ENCODE measurements at regions not wholly inside any gene's neighbourhood (a gene's known extent, or its start where the extent isn't known, plus 50 kb on each side); places are given as distances from the start of the nearest gene placed in this dataset.

DNA sequence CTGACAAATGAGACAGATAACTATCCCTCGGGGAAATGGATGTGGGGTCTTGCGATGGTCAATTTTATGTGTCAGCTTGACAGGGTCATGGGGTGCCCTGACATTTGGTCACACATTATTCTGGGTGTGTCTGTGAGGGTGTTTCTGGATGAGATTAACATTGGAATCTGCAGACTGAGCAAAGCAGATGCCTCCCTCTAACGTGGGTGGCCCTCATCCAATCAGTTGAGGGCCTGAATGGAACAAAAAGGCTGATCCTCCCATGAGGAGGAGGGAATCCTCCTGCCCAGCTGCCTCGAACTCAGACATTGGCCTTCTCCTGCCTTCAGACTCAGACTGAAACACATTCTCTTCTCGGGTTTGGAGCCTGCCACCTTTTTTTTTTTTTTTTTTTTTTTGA lies 69.0 kb downstream of the MINAR1 start:
- TF ChIP-seq, protein P1, sequence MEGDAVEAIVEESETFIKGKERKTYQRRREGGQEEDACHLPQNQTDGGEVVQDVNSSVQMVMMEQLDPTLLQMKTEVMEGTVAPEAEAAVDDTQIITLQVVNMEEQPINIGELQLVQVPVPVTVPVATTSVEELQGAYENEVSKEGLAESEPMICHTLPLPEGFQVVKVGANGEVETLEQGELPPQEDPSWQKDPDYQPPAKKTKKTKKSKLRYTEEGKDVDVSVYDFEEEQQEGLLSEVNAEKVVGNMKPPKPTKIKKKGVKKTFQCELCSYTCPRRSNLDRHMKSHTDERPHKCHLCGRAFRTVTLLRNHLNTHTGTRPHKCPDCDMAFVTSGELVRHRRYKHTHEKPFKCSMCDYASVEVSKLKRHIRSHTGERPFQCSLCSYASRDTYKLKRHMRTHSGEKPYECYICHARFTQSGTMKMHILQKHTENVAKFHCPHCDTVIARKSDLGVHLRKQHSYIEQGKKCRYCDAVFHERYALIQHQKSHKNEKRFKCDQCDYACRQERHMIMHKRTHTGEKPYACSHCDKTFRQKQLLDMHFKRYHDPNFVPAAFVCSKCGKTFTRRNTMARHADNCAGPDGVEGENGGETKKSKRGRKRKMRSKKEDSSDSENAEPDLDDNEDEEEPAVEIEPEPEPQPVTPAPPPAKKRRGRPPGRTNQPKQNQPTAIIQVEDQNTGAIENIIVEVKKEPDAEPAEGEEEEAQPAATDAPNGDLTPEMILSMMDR (IDR thresholded peaks at IDR 0.05) = no peak
- TF ChIP-seq EP300 (IDR thresholded peaks at IDR 0.05; ENCODE audit: borderline replicate concordance in 1 of 2, low read depth in 1 of 2, low read length in 1 of 2) = no peak
- TF ChIP-seq, protein P2, sequence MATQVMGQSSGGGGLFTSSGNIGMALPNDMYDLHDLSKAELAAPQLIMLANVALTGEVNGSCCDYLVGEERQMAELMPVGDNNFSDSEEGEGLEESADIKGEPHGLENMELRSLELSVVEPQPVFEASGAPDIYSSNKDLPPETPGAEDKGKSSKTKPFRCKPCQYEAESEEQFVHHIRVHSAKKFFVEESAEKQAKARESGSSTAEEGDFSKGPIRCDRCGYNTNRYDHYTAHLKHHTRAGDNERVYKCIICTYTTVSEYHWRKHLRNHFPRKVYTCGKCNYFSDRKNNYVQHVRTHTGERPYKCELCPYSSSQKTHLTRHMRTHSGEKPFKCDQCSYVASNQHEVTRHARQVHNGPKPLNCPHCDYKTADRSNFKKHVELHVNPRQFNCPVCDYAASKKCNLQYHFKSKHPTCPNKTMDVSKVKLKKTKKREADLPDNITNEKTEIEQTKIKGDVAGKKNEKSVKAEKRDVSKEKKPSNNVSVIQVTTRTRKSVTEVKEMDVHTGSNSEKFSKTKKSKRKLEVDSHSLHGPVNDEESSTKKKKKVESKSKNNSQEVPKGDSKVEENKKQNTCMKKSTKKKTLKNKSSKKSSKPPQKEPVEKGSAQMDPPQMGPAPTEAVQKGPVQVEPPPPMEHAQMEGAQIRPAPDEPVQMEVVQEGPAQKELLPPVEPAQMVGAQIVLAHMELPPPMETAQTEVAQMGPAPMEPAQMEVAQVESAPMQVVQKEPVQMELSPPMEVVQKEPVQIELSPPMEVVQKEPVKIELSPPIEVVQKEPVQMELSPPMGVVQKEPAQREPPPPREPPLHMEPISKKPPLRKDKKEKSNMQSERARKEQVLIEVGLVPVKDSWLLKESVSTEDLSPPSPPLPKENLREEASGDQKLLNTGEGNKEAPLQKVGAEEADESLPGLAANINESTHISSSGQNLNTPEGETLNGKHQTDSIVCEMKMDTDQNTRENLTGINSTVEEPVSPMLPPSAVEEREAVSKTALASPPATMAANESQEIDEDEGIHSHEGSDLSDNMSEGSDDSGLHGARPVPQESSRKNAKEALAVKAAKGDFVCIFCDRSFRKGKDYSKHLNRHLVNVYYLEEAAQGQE (IDR thresholded peaks at IDR 0.05; ENCODE audit: low read depth, low read length) = no peak
